GM12878 (cell line): ENCODE measurements at regions not wholly inside any gene's neighbourhood (a gene's known extent, or its start where the extent isn't known, plus 50 kb on each side); places are given as distances from the start of the nearest gene placed in this dataset.

Experiments
- ATAC-seq: fragments of 200-7000 bp; cut with Tn5 transposase; 3 replicates; pipeline ENCODE4 v1.9.1; 2020; ENCODE audit warnings: mild to moderate bottlenecking, moderate library complexity
- BruUV-seq: library from RNA; stranded (reverse); fragments of 400-500 nt; replicated peaks from 2 replicates; lab custom pipeline; 2021; lab: Mats Ljungman, UMichigan
- CTCF ChIA-PET: fragments of 300-600 bp; sonication (Branson Sonifier 250); formaldehyde crosslinking; extraction: SDS; loops from one replicate; lab custom pipeline; 2021; ENCODE audit warnings: inconsistent platforms; lab: Yijun Ruan, JAX
- POLR2A ChIA-PET: fragments of 350-600 bp; formaldehyde crosslinking; extraction: SDS; loops from one replicate; lab custom pipeline; 2021; ENCODE audit warnings: inconsistent platforms; lab: Charles Lee
- RAD21 ChIA-PET: fragments of 300-600 bp; sonication (Branson Sonifier 250); formaldehyde crosslinking; loops from one replicate; lab custom pipeline; 2023; ENCODE audit warnings: antibody characterized with exemption; ENCODE audit not compliant: unreplicated experiment; lab: Charles Lee
- SMC1A ChIA-PET: fragments of 300-600 bp; sonication (Branson Sonifier 250); formaldehyde crosslinking; loops from one replicate; lab custom pipeline; 2023; ENCODE audit not compliant: unreplicated experiment, uncharacterized antibody; lab: Charles Lee
- DNase-seq: peaks from one replicate; pipeline ENCODE4 v3.0.0-alpha.2; 2011; ENCODE audit warnings: low read depth, low spot score
- FAIRE-seq: peaks from 3 replicates; lab custom pipeline; 2011; peaks lifted over from hg19 to GRCh38; lab: Jason Lieb, UNC
- H2AFZ ChIP-seq: 2 replicates; pipeline ENCODE4 v1.6.0; 2011; ENCODE audit warnings: low read depth, low read length, control low read depth; ENCODE audit not compliant: control insufficient read depth
- H3K27ac ChIP-seq: 2 replicates; pipeline ENCODE4 v1.5.1; 2011; ENCODE audit warnings: control low read depth; ENCODE audit not compliant: control insufficient read depth, insufficient read depth
- H3K27me3 ChIP-seq, 2 experiments: replicated peaks in 1 of 2; 2 replicates each; pipeline versions ENCODE4 v1.6.0 to v1.6.1; 2011; ENCODE audit warnings: low read length in 1 of 2; ENCODE audit not compliant: control insufficient read depth in 2 of 2, insufficient read depth in 2 of 2
- H3K36me3 ChIP-seq, 2 experiments: 2 replicates each; pipeline ENCODE4 v1.5.1; 2011; ENCODE audit warnings: low read length in 1 of 2; ENCODE audit not compliant: control insufficient read depth in 2 of 2, insufficient read depth in 2 of 2
- H3K4me1 ChIP-seq: 2 replicates; pipeline ENCODE4 v1.6.1; 2011; ENCODE audit warnings: mild to moderate bottlenecking, low read length, moderate library complexity, mixed read lengths; ENCODE audit not compliant: control insufficient read depth, insufficient read depth
- H3K4me2 ChIP-seq: 2 replicates; pipeline ENCODE4 v1.6.0; 2011; ENCODE audit warnings: control low read depth; ENCODE audit not compliant: control insufficient read depth, insufficient read depth
- H3K4me3 ChIP-seq: fragments of 200-600 bp; sonication (generic); 2 replicates; pipeline ENCODE4 v1.5.1; 2016
- H3K79me2 ChIP-seq: 2 replicates; pipeline ENCODE4 v1.6.0; 2011; ENCODE audit warnings: low read length; ENCODE audit not compliant: control insufficient read depth, insufficient read depth
- H3K9ac ChIP-seq: 2 replicates; pipeline ENCODE4 v1.8.0; 2011; ENCODE audit warnings: low read length, control low read depth, mixed read lengths; ENCODE audit not compliant: control insufficient read depth, insufficient read depth
- H3K9me3 ChIP-seq: replicated peaks from 3 replicates; pipeline ENCODE4 v1.5.1; 2011; ENCODE audit warnings: mild to moderate bottlenecking, low read length; ENCODE audit not compliant: control insufficient read depth, insufficient read depth
- H4K20me1 ChIP-seq: 2 replicates; pipeline ENCODE4 v1.6.0; 2011; ENCODE audit not compliant: control insufficient read depth, insufficient read depth
- ASH2L ChIP-seq: fragments of 300-600, 200-600 bp; sonication (generic); IDR thresholded peaks from 2 replicates; pipeline ENCODE4 v1.6.1; 2017; ENCODE audit warnings: low read depth, mild to moderate bottlenecking, borderline replicate concordance
- BACH1 ChIP-seq: fragments of 450-650 bp; IDR thresholded peaks from 2 replicates; pipeline ENCODE4 v1.6.1; 2017; ENCODE audit warnings: mild to moderate bottlenecking, borderline replicate concordance
- CEBPB ChIP-seq, 2 experiments: fragments of 150-350 bp in 1 of 2; IDR thresholded peaks; 2 replicates each; pipeline ENCODE4 v1.6.1; 2012 to 2014; ENCODE audit warnings: low read depth in 2 of 2, low read length in 2 of 2, borderline replicate concordance in 1 of 2, inconsistent platforms in 1 of 2
- CHD4 ChIP-seq: fragments of 200-600 bp; sonication (generic); IDR thresholded peaks from 2 replicates; pipeline ENCODE4 v1.6.1; 2016; ENCODE audit warnings: mild to moderate bottlenecking
- E4F1 ChIP-seq: fragments of 450-650 bp; IDR thresholded peaks from 2 replicates; pipeline ENCODE4 v1.6.1; 2018; ENCODE audit warnings: borderline replicate concordance, mild to moderate bottlenecking; ENCODE audit not compliant: partially characterized antibody
- HDAC6 ChIP-seq: fragments of 200-600 bp; sonication (generic); IDR thresholded peaks from one replicate; pipeline ENCODE4 v1.8.0; 2017; ENCODE audit warnings: antibody characterized with exemption; ENCODE audit not compliant: unreplicated experiment
- MEF2B ChIP-seq: fragments of 450-650 bp; IDR thresholded peaks from 2 replicates; pipeline ENCODE4 v1.6.1; 2018; ENCODE audit warnings: mild to moderate bottlenecking, moderate library complexity; ENCODE audit not compliant: partially characterized antibody, poor library complexity, severe bottlenecking
- NRF1 ChIP-seq: conservative IDR thresholded peaks from 2 replicates; pipeline ENCODE4 v1.6.1; 2011; ENCODE audit warnings: mild to moderate bottlenecking, low read depth, low read length, improper control_type of control experiment
- POLR2AphosphoS5 ChIP-seq: IDR thresholded peaks from 2 replicates; pipeline ENCODE4 v1.6.1; 2011; ENCODE audit warnings: mild to moderate bottlenecking, low read length, inconsistent platforms
- RAD21 ChIP-seq: IDR thresholded peaks from 2 replicates; pipeline ENCODE4 v1.6.1; 2011; ENCODE audit warnings: mild to moderate bottlenecking, low read depth, low read length, moderate library complexity; ENCODE audit not compliant: insufficient read depth
- RB1 ChIP-seq: fragments of 450-650 bp; formaldehyde crosslinking; IDR thresholded peaks from 2 replicates; pipeline ENCODE4 v1.6.1; 2017; ENCODE audit warnings: mild to moderate bottlenecking, borderline replicate concordance
- RCOR1 ChIP-seq: conservative IDR thresholded peaks from 2 replicates; pipeline ENCODE4 v1.6.1; 2012; ENCODE audit warnings: low read depth, low read length, improper control_type of control experiment
- RUNX3 ChIP-seq: IDR thresholded peaks from 2 replicates; pipeline ENCODE4 v1.6.1; 2012; ENCODE audit warnings: low read length, inconsistent platforms
- WGBS: methylation state at CpG from one replicate; pipeline ENCODE4 v1.1.6; 2016; ENCODE audit warnings: low lambda C conversion rate; ENCODE audit not compliant: insufficient replicate concordance, insufficient coverage; ENCODE audit errors: missing lambda C conversion rate; 5-methylcytosine and 5-hydroxymethylcytosine counted together
- in situ Hi-C: fragments of 300-500 bp; cut with MboI; formaldehyde crosslinking; loops from 9 replicates; pipeline ENCODE4 v1.14.3; 2018; ENCODE audit warnings: mixed read lengths
- intact Hi-C: fragments of 100-400 bp; cut with micrococcal nuclease; formaldehyde crosslinking; loops from one replicate; pipeline ENCODE4 v1.14.2; 2022; ENCODE audit not compliant: unreplicated experiment

- Histone ChIP-seq H3K36me3 (no peaks in the 10 kb centered on the region), H3K27ac (no peak overlapping the region), H3K27me3 (no peaks in the 10 kb centered on the region), H3K79me2 (no peaks in the 10 kb centered on the region), H2AFZ (no peak overlapping the region), H3K4me1 (no peaks in the 10 kb centered on the region), H3K4me2 (no peak overlapping the region), H3K9me3 (no peaks in the 10 kb centered on the region; the same call in 2 of the 3 replicates)
- CTCF ChIA-PET = interaction anchor here (1.2 kb wide), 1 partner anchor 14 kb away, joined by 3 read pairs; no protein-coding TSS in a partner anchor
- POLR2A ChIA-PET = interaction anchor here (0.6 to 1.2 kb wide), 3 partner anchors 10 to 13 kb away, joined by 4 to 10 read pairs (median 7); no protein-coding TSS in a partner anchor
- intact Hi-C loops = no loop called here
- FAIRE-seq (no peak), ATAC-seq (no peak), DNase-seq (no peak)
- 63% methylated on average over 4 of the region's 4 CpGs for WGBS
- RAD21 ChIA-PET = interaction anchor here (0.7 kb wide), 1 partner anchor 164 kb away, joined by 3 read pairs; no protein-coding TSS in a partner anchor
- SMC1A ChIA-PET = interaction anchor here (0.6 to 3.5 kb wide), 4 partner anchors 10 to 121 kb away, joined by 3 to 20 read pairs (median 3); no protein-coding TSS in a partner anchor
- no TSS peak for BruUV-seq
- TF ChIP-seq RUNX3 (no peak), ASH2L (no peak), CEBPB (IDR thresholded peaks at IDR 0.05; ENCODE audit: borderline replicate concordance in 1 of 2, low read depth in 2 of 2, low read length in 2 of 2) (no peak), POLR2AphosphoS5 (no peak), CHD4 (no peak), E4F1 (no peak), NRF1 (no peak), MEF2B (no peak), HDAC6 (no peak), RB1 (no peak), BACH1 (no peak), RAD21 (no peak), RCOR1 (no peak)
- TF ChIP-seq, all 136 proteins: peak for 0
- H3K9ac ChIP-seq = no peak overlapping the region
- in situ Hi-C loops = no loop called here
- no peak overlapping the region for H3K4me3 ChIP-seq
- H4K20me1 ChIP-seq = no peaks in the 10 kb centered on the region
Observed at GRCh38 chr5:6261668-6262067, 116.7 kb downstream of the MED10 start.
